Gastroesophageal sphincter (tissue), 4 donors: ENCODE measurements at regions not wholly inside any gene's neighbourhood (a gene's known extent, or its start where the extent isn't known, plus 50 kb on each side); places are given as distances from the start of the nearest gene placed in this dataset.
"Not testable (repeated sequence)": the region's sequence is repeated elsewhere in the genome, so short reads cannot be mapped to it uniquely, and the experiment has no call there.

Experiments
- ATAC-seq: fragments of 150-250 bp; one replicate; pipeline ENCODE4 v1.9.1; 2016; ENCODE audit warnings: mild to moderate bottlenecking, moderate library complexity
- H3K27ac ChIP-seq, 4 donors: fragments of 200-600 bp; sonication (generic) in 3 of 4; 1 replicate in 3 of 4; 2 replicates in 1 of 4; pipeline ENCODE4 v1.5.1; 2016 to 2019
- H3K27me3 ChIP-seq: fragments of 200-600 bp; sonication (generic); one replicate; pipeline ENCODE4 v1.5.1; 2019
- H3K36me3 ChIP-seq, 2 donors: fragments of 200-600 bp; sonication (generic); one replicate each; pipeline ENCODE4 v1.5.1; 2019; ENCODE audit warnings: control low read depth in 1 of 2
- H3K4me1 ChIP-seq, 3 donors: fragments of 200-600 bp; sonication (generic); 1 replicate in 2 of 3; 2 replicates in 1 of 3; pipeline ENCODE4 v1.5.1; 2016 to 2019; ENCODE audit warnings: control low read depth in 2 of 3
- H3K4me3 ChIP-seq, 2 donors: fragments of 200-600 bp; sonication (generic); one replicate each; pipeline ENCODE4 v1.5.1; 2019; ENCODE audit warnings: mild to moderate bottlenecking in 1 of 2, moderate library complexity in 1 of 2
- H3K9me3 ChIP-seq, 3 donors: fragments of 200-600 bp; sonication (generic); one replicate each; pipeline ENCODE4 v1.5.1; 2017 to 2019; ENCODE audit warnings: control low read depth in 2 of 3
- CTCF ChIP-seq, 4 experiments: fragments of 200-600 bp in 2 of 4; fragments of 450-650 bp in 2 of 4; sonication (generic) in 1 of 4; IDR thresholded peaks; one replicate each; pipeline ENCODE4 v1.5.1; 2017 to 2019; ENCODE audit warnings: antibody characterized with exemption in 4 of 4, mild to moderate bottlenecking in 2 of 4, moderate library complexity in 2 of 4
- EP300 ChIP-seq: sonication (generic); formaldehyde crosslinking; IDR thresholded peaks from one replicate; pipeline ENCODE4 v1.6.1; 2017; ENCODE audit warnings: antibody characterized with exemption, mild to moderate bottlenecking
- POLR2A ChIP-seq, 2 donors: fragments of 450-650 bp; IDR thresholded peaks; one replicate each; pipeline ENCODE4 v1.6.1; 2017; ENCODE audit warnings: antibody characterized with exemption in 2 of 2, mild to moderate bottlenecking in 2 of 2, moderate library complexity in 1 of 2
- POLR2AphosphoS5 ChIP-seq: sonication (generic); formaldehyde crosslinking; IDR thresholded peaks from one replicate; pipeline ENCODE4 v1.6.1; 2017; ENCODE audit warnings: antibody characterized with exemption
- WGBS, 2 donors: methylation state at CpG; one replicate each; pipeline ENCODE4 v1.1.5; 2018; ENCODE audit warnings: low coverage in 1 of 2; 5-methylcytosine and 5-hydroxymethylcytosine counted together

GRCh38 chr10:23630885-23631284 is 192.0 kb downstream of the OTUD1 start:
- 49 to 62% methylated on average over 3 of the region's 3 CpGs for WGBS, 2 donors
- H3K27me3 ChIP-seq: no peaks in the 10 kb centered on the region
- no peaks in the 10 kb centered on the region for H3K4me1 ChIP-seq
- no peak overlapping the region for H3K4me3 ChIP-seq
- no peak overlapping the region for H3K27ac ChIP-seq
- H3K36me3 ChIP-seq: no peaks in the 10 kb centered on the region
- TF ChIP-seq POLR2A (IDR thresholded peaks at IDR 0.05): no peak
- no peak for TF ChIP-seq POLR2AphosphoS5
- TF ChIP-seq EP300: no peak
- TF ChIP-seq CTCF (IDR thresholded peaks at IDR 0.05): no peak
- H3K9me3 ChIP-seq: peaks cover 0 to 14% (median 0%) of the 10 kb centered on the region in 3 donors
- ATAC-seq: no peak

GRCh38 chr10:23643111-23643780 is 204.4 kb downstream of the OTUD1 start:
- H3K9me3 ChIP-seq: peaks cover 0 to 6% (median 0%) of the 10 kb centered on the region in 3 donors
- H3K36me3 ChIP-seq: no peaks in the 10 kb centered on the region
- ATAC-seq: peak; percentile 72
- no peak for TF ChIP-seq EP300
- no peak for TF ChIP-seq POLR2A (IDR thresholded peaks at IDR 0.05)
- TF ChIP-seq CTCF (IDR thresholded peaks at IDR 0.05): no peak
- TF ChIP-seq POLR2AphosphoS5: no peak
- no peaks in the 10 kb centered on the region for H3K4me1 ChIP-seq
- no peaks in the 10 kb centered on the region for H3K27me3 ChIP-seq
- WGBS, 2 donors: 66 to 83% methylated on average over 1 to 4 of the region's 4 CpGs
- H3K27ac ChIP-seq: no peak overlapping the region
- H3K4me3 ChIP-seq: no peak overlapping the region

- Histone ChIP-seq H3K9me3 (no peaks in the 10 kb centered on the region), H3K27me3 (no peaks in the 10 kb centered on the region), H3K36me3 (no peaks in the 10 kb centered on the region), H3K4me3 (no peak overlapping the region), H3K4me1 (no peaks in the 10 kb centered on the region), H3K27ac (no peak overlapping the region)
- 73 to 81% methylated on average over 2 of the region's 2 CpGs for WGBS, 2 donors
- TF ChIP-seq EP300 (no peak), POLR2AphosphoS5 (no peak), CTCF (IDR thresholded peaks at IDR 0.05) (no peak)
- ATAC-seq: no peak
These were observed 209.7 kb downstream of the OTUD1 start for GRCh38 chr10:23648618-23649017.

GRCh38 chr10:23656735-23657134 is 217.9 kb downstream of the OTUD1 start:
- Histone ChIP-seq H3K4me1 (no peaks in the 10 kb centered on the region), H3K27me3 (no peaks in the 10 kb centered on the region), H3K4me3 (no peak overlapping the region), H3K27ac (no peak overlapping the region), H3K9me3 (no peaks in the 10 kb centered on the region), H3K36me3 (no peaks in the 10 kb centered on the region)
- no peak for ATAC-seq
- TF ChIP-seq CTCF (IDR thresholded peaks at IDR 0.05) (peak in 3 of 4 experiments; percentile 41 to 52 (median 51)), POLR2A (IDR thresholded peaks at IDR 0.05) (no peak)

- Histone ChIP-seq H3K27ac (no peak overlapping the region), H3K9me3 (no peaks in the 10 kb centered on the region), H3K27me3 (no peaks in the 10 kb centered on the region), H3K36me3 (no peaks in the 10 kb centered on the region), H3K4me1 (no peaks in the 10 kb centered on the region), H3K4me3 (no peak overlapping the region)
- TF ChIP-seq POLR2A (IDR thresholded peaks at IDR 0.05): no peak
- ATAC-seq: no peak
These were observed 218.8 kb downstream of the OTUD1 start for GRCh38 chr10:23657677-23658076.

GRCh38 chr10:23671866-23672265 is 233.0 kb downstream of the OTUD1 start:
- not testable (repeated sequence) for H3K27me3 ChIP-seq, ATAC-seq, H3K9me3 ChIP-seq, H3K36me3 ChIP-seq, H3K4me3 ChIP-seq, H3K27ac ChIP-seq, H3K4me1 ChIP-seq
- 63 to 100% methylated on average over 1 to 6 of the region's 7 CpGs for WGBS, 2 donors
